CD4-positive, alpha-beta T cell treated with Interleukin-10 for 1 hour (primary cell): ENCODE measurements at regions not wholly inside any gene's neighbourhood (a gene's known extent, or its start where the extent isn't known, plus 50 kb on each side); places are given as distances from the start of the nearest gene placed in this dataset.
A peak's percentile ranks its signal among the peaks of the same experiment; 100 is the strongest.

ENCODE experiments used
- DNase-seq: peaks from one replicate; pipeline ENCODE4 v3.0.0-alpha.2; 2020

DNA sequence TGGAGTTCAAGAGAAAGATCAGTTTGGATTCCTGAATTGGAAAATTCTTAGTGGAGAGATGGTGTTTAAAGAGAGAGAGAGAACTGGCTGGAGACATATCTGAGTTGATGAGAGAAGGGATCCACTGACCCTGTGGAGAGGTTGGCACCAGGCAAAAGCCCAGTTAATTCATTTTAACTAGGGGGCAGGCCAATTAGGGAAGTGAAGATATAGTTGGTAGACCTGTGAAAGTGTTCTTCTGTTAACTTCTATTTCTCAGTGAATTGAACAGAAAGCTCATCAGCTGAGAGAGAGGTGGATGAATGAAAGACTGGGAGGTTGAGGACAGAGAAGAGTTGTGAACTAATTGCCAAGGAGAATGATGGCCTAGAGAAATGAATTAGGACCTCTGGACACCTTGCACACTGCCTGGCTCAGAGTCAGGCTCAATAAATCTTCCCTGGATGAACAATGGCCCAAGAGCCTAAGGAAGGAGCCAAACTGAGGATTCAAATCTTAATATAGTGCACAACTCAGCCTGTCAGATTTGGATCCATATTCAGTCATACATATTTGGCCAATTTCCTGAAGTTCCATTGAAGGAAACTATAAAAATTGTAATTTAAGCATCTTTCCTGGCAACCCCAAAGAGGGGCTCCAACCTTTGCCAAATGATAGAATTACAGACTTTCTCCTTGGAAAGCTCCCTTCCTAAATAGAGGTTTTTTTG is 82.2 kb upstream of the RMDN2 start:
- no peak for DNase-seq

DNA sequence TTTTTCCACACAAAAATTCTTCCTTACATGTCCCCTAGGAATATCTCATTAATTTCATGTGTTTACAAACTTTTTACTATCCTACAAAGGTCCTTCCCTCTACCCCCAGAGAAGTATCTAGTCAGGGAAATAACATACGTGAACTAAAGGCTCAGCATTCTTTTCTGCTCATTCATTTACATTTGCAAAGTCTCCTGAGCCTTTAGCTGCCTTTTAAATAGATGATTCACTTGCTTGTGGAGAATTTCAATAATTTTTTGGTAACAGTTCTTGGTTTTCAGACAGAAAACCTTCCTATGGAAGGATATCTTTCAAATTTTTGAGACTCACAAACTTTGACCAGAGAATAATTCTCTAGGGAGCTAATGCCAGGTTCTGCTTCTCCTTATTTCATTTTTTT is 81.5 kb upstream of the RMDN2 start:
- DNase-seq, result no peak

DNA sequence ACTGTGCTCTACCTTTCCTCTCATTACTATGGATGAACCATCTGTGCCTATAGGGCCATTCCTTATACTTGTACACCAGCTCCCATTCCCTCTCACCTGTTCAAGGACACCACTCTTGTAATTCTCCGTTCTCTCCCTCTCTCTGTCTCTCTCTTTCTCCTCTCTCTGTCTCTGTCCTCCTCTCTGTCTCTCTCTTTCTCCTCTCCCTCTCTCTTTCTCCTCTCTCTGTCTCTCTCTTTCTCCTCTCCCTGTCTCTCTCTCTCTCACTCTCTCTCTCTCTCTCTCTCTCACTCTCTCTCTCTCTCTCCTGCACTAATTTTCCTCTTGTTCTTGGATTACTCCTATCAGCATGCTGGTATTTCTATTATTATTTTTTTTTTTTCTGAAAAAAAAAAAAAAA is 78.9 kb upstream of the RMDN2 start:
- DNase-seq, result no peak

DNA sequence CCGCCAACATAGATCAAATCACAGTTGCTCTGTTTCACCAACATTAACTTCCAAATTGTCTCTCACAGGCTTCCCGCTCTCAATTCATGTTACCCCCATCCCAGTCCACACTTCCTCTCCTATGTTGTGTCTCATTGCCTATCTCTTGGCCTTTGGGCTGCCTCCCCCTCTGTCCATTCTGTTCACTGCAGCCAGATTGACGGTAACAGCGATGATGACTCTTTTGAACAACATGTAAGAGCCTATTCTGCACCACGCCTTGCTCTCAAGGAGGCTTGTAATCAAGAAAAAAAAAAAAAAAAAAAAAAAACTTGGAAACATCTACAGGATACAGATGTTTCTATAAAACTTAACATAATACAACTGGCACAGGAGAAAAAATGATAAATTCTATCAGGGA is 77.3 kb upstream of the RMDN2 start:
- DNase-seq, result no peak

DNA sequence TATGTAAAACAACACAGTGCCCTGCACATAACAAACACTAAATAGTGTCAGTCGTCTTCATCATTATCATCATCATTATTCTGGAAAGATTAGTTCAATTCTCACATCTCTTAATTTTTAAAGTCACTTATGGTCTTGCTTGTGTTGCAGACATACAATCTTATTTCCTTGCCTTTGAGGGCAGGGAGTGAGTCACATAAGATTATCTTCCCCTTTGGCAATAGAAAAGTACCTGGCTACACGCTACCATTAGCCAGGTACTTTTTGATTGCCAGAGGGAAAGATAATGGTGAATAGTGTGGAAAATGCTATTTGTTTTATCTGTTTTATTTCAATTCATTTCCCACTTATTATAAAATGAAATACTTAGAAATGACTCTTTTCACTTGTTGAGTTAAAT is 76.6 kb upstream of the RMDN2 start:
- no peak for DNase-seq

GRCh38 chr2:37849911-37850310 is 75.2 kb upstream of the RMDN2 start:
- no peak for DNase-seq

- DNase-seq, result no peak
These were observed 73.7 kb upstream of the RMDN2 start for GRCh38 chr2:37851428-37851827.

DNA sequence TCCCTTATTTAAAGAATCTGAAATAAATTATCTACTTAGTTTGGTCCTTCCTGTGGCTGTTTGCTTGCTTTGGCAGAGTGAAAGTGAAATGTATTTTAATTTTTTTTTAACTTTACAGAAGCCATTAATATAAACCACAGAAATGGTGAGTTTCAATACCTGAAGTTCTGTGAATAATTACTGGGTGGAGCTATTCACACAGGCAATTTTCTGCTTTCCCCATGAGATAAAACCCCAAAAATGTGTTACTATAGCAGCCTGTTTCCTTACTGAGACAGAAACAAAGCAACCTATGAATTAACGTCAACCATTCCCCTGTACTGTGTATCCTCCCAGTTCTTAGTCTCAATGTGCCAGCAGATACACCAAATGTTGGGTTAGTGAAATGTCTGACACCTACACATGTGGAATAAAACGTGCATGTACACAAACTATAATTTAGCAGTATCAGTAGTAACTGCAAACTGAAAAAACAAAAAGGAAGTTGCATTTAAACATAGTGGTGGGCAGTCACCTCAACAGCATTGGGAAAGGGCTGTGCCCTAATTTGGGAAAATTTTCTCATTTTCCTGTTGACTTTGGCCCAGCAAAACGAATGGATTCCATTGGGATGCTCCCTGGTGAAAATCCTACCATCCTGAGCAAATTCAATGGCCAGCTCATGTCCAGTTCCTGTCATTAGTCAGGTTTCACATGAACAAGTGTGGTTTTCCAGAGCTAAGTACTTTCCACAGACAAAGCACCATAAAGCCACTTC is 73.1 kb upstream of the RMDN2 start:
- peak; percentile 48 for DNase-seq

DNA sequence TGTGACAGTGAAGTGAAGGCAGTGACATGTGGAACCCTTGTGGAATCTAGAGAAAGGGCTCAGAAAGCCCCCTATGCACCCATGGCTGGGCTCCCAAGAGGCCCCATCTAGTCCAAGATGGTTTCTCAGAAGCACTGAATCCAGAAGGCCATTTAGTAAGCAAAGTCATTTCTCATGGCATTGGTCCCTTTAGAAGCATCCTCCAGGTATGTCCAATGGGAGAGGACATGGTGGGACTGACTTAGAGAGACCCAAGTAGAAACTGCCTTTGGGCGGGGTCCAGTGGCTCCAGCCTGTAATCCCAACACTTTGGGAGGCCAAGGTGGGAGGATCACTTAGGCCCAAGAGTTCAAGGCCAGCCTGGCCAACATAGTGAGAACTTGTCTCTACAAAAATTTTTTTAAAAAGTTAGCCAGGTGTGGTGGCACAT is 72.5 kb upstream of the RMDN2 start:
- DNase-seq, result no peak

- no peak for DNase-seq
These were observed 70.3 kb upstream of the RMDN2 start for GRCh38 chr2:37854676-37855282.

DNA sequence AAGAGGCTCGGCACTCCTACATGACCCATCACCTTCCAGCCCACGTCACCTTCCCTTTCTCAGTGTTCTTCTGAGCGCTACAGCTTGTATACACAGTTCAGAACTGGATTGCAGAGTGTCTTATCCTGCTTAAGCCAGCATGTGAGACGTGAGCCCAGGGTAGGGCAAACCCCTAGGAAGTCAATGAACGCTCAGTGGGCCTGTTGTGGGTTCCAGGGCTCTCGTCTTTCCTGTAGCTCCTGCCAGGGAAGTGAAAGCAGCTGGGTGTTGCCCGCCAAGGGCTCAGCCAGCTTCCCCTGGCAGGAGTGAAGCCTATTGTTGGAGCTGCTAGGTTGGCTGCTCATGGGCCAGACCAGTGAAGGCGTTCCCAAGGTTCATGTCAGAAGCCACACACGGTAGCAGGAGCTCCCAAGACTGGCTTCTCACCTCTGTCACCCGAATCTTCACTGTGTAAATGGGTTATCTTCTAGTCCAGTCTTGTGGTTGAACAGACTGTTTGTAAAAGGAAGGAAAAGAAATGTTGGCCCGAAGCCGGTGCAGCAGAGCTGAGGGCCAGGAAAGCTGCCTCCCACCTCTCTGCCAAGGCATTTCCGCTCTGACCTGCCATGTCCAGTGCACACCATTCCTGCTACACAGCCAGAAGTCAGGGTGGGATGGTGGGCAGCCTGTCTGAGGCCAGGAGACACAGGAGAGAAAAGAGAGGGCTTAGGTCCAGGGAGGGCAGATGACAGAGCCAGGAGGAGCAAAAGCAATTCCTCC is 69.6 kb upstream of the RMDN2 start:
- peak; percentile 15 for DNase-seq

DNA sequence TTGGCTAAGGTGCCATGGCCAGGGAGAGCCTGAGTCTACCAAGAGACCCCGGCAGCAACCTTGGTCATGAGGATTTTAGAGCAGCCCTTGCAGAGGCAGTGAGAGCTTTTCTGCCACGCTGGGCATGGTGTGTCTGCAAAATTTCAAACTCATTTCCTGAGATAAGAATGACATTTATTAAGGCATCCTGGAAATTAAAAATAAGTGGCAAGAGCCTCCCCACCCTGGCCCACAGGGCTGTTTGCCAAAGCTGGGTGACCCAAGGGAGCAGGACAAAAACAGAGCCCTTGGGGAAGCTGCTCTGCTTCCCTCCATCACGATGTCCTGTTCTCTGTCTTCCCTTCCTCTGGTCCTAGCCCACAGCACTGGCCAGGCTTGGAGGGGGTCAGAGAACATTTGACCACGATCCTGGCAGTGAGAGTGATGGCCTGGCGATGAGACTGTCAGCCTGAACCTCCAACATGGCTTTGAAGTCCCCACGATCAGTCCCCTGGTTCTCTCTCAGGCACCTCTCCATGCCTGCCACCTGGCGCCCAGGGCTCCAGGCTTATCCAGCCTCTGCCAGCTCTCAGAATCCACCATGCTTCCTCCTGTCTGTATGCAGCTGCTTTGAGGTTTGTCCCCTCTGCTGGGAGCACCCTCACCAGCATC is 68.9 kb upstream of the RMDN2 start:
- DNase-seq, result no peak

GRCh38 chr2:37857575-37858399 is 67.3 kb upstream of the RMDN2 start:
- no peak for DNase-seq

DNA sequence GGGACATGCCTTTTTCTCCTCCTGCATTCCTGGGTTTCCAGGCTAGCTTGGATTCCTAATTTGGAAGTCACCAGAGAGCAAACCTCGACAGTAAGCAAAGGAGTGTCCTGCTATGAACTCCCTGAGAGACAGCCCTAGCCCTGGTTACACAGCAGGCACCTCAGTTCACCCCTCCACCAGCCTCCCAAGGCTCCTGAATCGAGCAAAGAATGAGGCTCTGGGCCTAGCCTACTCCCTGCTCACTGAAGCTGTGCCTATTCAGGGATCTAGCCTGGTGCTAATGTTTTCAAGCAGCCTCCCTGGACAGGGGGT is 66.7 kb upstream of the RMDN2 start:
- no peak for DNase-seq

GRCh38 chr2:37858725-37859267 is 66.3 kb upstream of the RMDN2 start:
- no peak for DNase-seq

- no peak for DNase-seq
These were observed 62.5 kb upstream of the RMDN2 start for GRCh38 chr2:37862620-37863019.

DNA sequence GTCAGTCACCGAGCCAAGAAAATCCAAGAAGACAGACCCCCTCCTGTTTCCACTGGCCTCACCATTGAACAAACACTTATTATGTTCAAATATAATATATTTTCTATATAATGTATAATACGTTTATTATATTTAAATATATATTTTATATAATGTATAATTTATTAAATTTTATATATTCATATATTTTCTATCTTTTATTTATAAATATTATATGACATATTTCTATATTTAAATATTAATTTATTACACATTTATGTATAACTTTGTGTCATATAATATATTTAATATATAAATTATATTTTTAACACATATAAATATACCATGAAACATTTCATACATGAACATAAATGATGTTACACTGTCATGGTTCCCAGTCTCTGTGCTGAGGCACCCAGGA is 60.9 kb upstream of the RMDN2 start:
- DNase-seq, result no peak

DNA sequence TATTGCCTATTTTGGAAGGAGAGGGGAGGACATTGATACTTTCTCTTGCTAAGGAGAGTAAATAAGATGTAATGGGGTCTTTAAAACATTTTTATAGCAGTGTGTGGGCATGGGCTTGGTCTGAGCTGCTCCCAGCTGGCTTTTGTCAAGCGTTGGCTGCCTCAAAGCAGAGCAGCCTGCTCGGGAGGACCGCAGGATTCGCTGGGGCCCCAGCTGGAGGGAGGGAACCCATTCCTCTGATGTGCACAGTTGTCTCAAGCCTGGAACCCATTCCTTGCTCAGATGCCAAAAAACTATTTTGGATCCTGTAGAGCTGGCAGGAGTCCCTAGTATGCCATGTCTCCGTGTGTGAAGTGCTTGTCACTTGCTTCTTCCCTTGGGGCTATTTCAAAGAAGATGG is 59.4 kb upstream of the RMDN2 start:
- DNase-seq, result no peak

GRCh38 chr2:37866171-37866934 is 58.7 kb upstream of the RMDN2 start:
- no peak for DNase-seq

- DNase-seq, result no peak
These were observed 57.9 kb upstream of the RMDN2 start for GRCh38 chr2:37867166-37867565.

- DNase-seq, result no peak
These were observed 56.2 kb upstream of the RMDN2 start for GRCh38 chr2:37868866-37869265.
